Activated CD8-positive, alpha-beta memory T cell treated with anti-CD3 and anti-CD28 coated beads for 36 hours (primary cell): ENCODE measurements at regions not wholly inside any gene's neighbourhood (a gene's known extent, or its start where the extent isn't known, plus 50 kb on each side); places are given as distances from the start of the nearest gene placed in this dataset.
"Not testable (repeated sequence)": the region's sequence is repeated elsewhere in the genome, so short reads cannot be mapped to it uniquely, and the experiment has no call there.

ENCODE experiments used
- CTCF ChIA-PET: fragments of 350-600 bp; sonication (Branson Sonifier 250); formaldehyde crosslinking; loops from one replicate; lab custom pipeline; 2021; ENCODE audit warnings: antibody characterized with exemption; lab: Charles Lee
- POLR2A ChIA-PET: fragments of 350-600 bp; sonication (Branson Sonifier 250); formaldehyde crosslinking; loops from one replicate; lab custom pipeline; 2021; ENCODE audit warnings: antibody characterized with exemption; lab: Charles Lee

DNA sequence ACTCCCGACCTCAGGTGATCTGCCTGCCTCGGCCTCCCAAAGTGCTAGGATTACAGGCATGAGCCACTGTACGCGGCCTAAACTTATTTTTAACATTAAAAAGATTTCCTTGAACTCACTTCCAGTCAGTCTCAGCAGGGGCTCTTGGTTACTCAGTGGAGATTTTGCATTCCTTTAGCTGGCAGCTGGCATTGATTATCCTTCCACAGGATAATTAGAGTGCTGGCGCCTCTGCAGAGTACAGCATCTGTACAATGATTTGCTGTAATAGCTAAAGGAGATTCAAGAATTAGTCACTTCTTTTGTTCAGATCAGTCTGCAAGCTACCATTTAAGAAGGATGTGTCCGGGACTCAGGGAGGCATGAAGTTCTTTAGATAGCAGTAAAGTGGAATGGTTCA, 125.0 kb upstream of the NPY start:
- ChIA-PET CTCF (no interaction called here), POLR2A (no interaction called here)

- CTCF ChIA-PET, result no interaction called here
- POLR2A ChIA-PET, result no interaction called here
These were observed 119.6 kb upstream of the NPY start for GRCh38 chr7:24164401-24164800.

- ChIA-PET CTCF (no interaction called here), POLR2A (no interaction called here)
These were observed 114.8 kb upstream of the NPY start for GRCh38 chr7:24169077-24169624.

- CTCF ChIA-PET, POLR2A ChIA-PET: not testable (repeated sequence)
These were observed 112.0 kb upstream of the NPY start for GRCh38 chr7:24171951-24172350.

DNA sequence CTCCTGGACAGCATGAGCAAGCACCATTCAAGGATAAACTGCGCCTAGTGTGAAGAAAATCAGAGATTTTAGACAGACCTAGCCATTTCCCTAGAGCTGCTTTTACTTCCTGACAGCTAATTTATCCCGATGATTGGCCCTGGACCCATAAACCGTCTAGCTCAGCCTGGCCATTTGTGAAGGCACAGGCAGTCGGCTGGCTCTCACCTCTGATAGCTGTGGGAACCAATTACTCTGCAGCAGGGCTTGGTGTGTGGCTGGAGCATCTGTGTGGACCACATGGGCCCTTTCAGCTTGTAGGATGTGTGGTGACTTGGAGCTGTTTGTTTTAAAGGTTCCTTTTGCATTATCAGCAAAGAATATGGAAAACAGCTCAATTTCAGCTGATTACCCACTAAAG, 111.1 kb upstream of the NPY start:
- ChIA-PET POLR2A (no interaction called here), CTCF (no interaction called here)

GRCh38 chr7:24175603-24176002, 108.4 kb upstream of the NPY start:
- POLR2A ChIA-PET, result no interaction called here
- CTCF ChIA-PET, result no interaction called here

DNA sequence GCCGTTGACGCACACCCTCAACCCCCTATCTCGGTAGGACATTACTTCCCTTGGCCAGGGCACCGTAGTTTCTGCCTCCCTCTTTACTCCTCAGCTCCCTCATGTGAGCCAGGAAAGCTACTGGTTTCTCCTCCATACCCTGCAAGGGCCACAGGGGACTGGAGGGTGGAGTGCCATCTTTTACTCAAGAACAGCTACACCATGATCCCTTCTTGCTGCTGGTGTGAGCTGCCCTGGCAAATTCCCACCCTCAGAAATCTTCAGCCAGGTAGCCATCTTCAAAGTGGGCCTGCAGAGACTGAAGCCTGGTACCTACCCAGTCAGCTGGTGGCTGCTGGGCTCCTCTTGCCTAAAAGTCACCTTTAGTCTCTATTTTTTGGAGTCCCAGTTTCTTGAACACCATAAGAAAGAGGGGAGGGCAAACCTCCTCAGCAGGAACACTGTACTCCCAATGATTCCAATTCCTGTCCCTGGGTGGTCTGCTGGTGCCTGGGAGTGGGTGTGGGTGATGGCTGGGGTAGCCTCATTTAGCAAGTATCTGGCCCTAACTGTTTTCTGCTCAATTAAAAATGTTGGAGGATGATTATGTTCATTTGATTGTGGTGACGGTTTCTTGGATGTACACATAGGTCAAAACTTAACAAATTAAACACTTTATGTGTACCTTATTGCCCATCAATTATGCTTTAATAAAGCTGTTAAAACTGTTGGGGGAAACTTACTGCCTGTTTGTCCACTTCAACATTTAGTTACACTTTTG, 105.0 kb upstream of the NPY start:
- ChIA-PET CTCF (no interaction called here), POLR2A (no interaction called here)

DNA sequence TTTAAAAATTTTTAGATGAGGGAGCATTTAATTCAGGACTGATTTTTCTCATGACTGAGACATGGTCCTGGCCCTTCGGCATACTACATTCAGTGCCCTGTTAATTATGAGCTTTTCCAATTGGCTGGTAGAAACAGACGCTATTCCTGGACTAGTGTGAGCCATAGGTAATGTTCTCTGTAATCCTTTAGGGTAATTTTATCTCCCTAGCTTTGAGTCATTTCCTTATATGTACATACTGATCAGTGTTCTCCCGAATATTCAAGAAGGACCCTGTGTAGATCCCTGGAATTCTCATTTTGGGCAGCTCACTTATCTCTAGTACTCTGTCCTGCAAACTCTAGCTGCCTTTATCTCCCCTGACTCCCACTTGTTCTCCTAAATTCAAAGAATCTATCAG, 92.6 kb upstream of the NPY start:
- CTCF ChIA-PET, result no interaction called here

DNA sequence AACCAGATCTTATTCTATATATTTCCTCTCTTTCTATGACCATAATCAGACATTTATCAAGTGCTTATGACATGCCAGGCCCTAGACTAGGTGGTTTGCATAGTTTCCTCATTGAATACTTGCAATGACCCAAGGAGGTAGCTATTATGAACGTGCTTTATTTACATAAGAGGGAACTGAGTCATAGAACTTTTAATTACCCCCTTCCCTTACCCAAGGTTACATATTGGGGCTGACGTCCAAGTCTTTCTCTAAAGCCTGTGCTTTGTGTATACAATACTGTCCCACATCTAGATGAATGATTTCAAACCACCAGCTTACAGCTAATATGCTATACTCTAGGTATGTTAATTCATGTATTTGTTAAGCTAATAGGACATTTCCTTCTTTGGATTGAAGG, 91.9 kb upstream of the NPY start:
- ChIA-PET POLR2A (no interaction called here), CTCF (no interaction called here)

More for the DNA sequence above, 92.6 kb upstream of the NPY start:
- POLR2A ChIA-PET, result no interaction called here

DNA sequence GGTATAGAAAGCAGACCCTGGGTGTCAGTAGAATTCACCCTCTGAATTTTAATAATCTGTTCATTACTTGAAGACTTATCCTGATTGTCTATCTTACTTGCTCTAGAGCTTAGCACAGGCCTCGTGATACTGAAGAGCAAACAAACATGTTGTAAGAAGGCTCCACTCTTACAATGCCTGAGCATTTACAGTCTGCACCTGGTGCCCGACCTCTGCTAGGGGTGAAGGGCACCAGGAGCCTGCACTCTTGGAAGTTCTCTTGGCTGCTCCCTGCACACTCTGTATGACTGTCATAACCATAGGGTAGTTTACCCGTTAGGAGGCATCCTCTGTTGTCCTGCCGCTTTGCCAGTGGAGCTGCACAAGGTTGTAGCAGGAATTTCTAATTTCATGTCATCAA, 91.3 kb upstream of the NPY start:
- CTCF ChIA-PET, result no interaction called here
- POLR2A ChIA-PET, result no interaction called here

DNA sequence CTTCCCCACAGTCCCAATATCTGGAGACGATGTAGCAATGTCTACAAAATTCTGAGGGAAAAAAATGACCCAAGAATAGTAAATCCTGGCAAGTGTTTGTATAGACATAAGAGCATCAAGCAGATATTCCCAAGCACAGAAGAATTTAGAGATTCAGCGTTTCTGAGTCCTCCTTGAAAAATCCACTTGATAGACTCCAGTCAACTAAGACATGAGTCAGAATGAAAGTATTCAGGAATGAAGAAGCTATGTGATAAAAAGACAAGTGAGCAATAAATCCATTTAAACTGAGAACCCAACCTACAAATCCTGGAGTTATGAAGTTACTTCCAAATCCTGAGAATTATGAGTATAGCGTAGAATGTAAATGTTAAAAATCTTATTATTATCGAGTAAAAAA, 86.1 kb upstream of the NPY start:
- POLR2A ChIA-PET, result no interaction called here
- CTCF ChIA-PET, result no interaction called here

DNA sequence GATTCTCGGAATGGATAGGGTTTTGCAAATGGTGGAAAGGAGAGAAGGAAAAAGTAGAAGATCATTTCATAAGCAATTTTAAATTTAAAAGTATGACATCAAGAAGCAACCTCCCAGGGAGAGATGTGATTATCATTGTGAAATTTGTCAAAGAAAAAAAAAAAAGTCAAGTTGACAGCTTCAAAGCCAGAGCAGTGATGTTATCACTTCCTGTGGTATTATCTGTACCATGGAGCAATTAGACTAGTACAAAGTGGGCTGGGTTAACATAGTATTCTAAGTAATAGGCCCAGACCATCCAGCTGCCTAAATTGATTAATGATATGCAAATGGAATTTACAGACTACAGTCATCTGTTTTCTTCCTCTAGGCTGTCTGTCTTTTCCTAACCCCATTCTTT, 84.0 kb upstream of the NPY start:
- POLR2A ChIA-PET, result no interaction called here

GRCh38 chr7:24200407-24200966, 83.5 kb upstream of the NPY start:
- ChIA-PET CTCF (interaction anchor here (0.9 kb wide), 1 partner anchor 43 kb away, joined by 3 read pairs; no protein-coding TSS in a partner anchor), POLR2A (no interaction called here)

More for the DNA sequence above, 84.0 kb upstream of the NPY start:
- CTCF ChIA-PET, result interaction anchor here (0.9 kb wide), 1 partner anchor 43 kb away, joined by 3 read pairs; no protein-coding TSS in a partner anchor

DNA sequence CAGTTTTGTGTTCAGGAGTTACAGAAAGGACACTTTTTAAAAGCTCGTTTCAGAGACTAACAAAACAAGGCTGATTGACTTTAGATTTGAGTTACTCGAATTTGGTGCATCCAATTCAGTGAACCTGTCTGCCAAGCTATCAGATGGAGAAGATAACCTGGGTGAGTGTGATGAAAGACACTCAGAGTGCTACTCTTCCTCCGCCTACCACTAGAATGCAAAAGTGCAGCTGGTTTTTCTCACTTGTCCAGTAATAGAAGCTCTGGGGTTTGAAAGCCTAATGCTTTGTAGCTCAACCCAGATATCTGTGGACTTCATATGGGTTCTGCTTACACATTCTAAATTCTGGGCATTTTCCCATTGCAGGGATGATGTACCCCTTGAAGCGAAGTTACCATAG, 82.8 kb upstream of the NPY start:
- ChIA-PET CTCF (interaction anchor here (0.9 kb wide), 1 partner anchor 44 kb away, joined by 3 read pairs; no protein-coding TSS in a partner anchor), POLR2A (no interaction called here)

GRCh38 chr7:24212073-24212472, 71.9 kb upstream of the NPY start:
- CTCF ChIA-PET, result no interaction called here
- POLR2A ChIA-PET, result no interaction called here

DNA sequence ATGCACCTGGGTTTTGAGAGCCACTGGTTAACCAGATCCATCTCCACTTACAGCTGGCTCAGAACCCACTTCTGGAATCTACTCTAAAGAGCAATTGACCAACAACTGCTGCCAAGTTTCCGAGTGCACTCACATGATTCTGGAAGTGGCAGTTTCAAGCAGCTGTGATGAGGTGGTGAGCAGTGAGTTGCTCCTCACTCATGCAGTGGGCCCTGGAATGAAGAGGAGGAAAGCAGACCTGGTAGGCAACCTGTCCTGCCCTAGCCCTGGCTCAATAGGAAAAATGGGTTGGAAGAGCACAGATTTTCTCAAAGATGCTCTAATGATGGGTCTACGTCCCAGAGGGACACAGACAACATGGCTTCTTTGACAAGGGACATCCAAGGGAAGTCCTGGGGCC, 70.7 kb upstream of the NPY start:
- CTCF ChIA-PET, result no interaction called here
- POLR2A ChIA-PET, result no interaction called here

GRCh38 chr7:24214670-24215069, 69.3 kb upstream of the NPY start:
- POLR2A ChIA-PET, result no interaction called here
- CTCF ChIA-PET, result no interaction called here

DNA sequence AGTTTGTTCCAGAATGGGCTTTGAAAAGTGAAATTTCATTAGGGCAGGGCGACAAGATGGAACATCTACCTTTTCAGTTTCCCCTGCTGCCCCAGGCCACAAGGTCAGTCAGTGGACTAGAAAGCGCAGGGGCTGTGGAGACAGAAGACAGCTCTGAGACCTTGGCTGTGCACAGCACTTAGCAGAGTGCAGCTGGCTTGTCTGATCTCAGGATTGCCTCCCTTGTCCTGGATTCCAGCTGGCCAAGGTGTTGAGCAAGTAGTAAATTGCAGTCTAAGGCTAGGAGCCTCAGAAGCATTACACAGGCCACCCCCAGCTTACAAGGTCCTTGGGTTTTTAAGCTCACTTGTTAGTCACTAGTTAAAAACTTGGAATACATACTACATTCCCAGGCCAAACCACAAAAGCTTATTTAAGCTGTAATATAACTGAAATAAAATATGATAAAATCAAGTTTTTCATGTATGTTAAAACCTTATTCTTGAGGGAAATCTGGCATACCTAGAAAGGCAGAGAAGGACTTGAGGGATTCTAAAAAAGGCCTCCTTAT, 67.3 kb upstream of the NPY start:
- CTCF ChIA-PET, result no interaction called here
- POLR2A ChIA-PET, result interaction anchor here (0.5 kb wide), 1 partner anchor 272 kb away, joined by 9 read pairs; no protein-coding TSS in a partner anchor

DNA sequence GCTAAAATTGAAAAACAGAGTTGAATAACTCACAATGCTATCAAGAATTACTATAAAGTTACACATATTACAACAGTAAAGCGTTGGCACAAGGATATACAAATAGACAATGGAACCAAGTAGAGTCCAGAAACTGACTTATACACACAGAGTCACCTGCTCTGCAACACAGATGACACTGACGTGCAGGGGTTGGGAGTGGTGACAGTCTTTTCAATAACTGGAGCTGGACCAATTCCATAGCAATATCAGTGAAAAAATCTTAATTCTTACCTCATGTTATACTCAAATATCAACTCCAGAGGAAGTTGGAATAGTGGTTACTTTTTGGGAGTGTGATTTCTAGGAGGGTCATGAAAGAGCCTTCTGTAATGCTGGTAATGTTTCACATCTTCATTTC, 62.5 kb upstream of the NPY start:
- CTCF ChIA-PET, result no interaction called here

GRCh38 chr7:24227068-24227467, 56.9 kb upstream of the NPY start:
- CTCF ChIA-PET, result no interaction called here
- POLR2A ChIA-PET, result no interaction called here

More for the DNA sequence above, 62.5 kb upstream of the NPY start:
- POLR2A ChIA-PET, result no interaction called here
